ENCODE measurements at regions not wholly inside any gene's neighbourhood (a gene's known extent, or its start where the extent isn't known, plus 50 kb on each side); places are given as distances from the start of the nearest gene placed in this dataset.

DNA sequence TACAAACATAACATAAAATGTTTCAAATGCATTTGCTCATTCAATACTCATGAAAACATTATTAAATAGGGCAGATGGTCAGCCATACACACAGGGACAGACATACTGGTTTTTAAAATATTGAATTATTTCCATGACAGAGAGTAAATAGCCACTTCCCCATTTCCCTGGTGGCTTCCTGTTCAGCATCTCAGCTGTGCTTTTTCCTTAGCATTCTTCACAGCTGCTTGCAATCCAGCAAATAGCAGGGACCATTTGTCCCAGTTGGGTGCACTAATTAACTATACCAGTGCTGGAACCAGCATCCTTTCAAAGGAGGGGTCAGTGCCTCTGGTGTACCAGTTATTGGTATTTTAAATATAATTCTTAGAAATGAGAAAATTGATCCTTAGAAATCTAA is 964.7 kb downstream of the RAB28 start:
- no peaks in the 10 kb centered on the region for H3K36me3 ChIP-seq
- no peak overlapping the region for H3K4me3 ChIP-seq
- H3K27me3 ChIP-seq = no peaks in the 10 kb centered on the region
- DNase-seq (no peak), ATAC-seq (no peak)
- H3K27ac ChIP-seq = no peak overlapping the region
- intact Hi-C loops (cut with DNase I) = no loop called here
- no peaks in the 10 kb centered on the region for H3K9me3 ChIP-seq
- H3K4me1 ChIP-seq = no peaks in the 10 kb centered on the region
- TF ChIP-seq, protein P1, sequence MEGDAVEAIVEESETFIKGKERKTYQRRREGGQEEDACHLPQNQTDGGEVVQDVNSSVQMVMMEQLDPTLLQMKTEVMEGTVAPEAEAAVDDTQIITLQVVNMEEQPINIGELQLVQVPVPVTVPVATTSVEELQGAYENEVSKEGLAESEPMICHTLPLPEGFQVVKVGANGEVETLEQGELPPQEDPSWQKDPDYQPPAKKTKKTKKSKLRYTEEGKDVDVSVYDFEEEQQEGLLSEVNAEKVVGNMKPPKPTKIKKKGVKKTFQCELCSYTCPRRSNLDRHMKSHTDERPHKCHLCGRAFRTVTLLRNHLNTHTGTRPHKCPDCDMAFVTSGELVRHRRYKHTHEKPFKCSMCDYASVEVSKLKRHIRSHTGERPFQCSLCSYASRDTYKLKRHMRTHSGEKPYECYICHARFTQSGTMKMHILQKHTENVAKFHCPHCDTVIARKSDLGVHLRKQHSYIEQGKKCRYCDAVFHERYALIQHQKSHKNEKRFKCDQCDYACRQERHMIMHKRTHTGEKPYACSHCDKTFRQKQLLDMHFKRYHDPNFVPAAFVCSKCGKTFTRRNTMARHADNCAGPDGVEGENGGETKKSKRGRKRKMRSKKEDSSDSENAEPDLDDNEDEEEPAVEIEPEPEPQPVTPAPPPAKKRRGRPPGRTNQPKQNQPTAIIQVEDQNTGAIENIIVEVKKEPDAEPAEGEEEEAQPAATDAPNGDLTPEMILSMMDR (IDR thresholded peaks at IDR 0.05) = no peak

- Histone ChIP-seq H3K4me3 (no peak overlapping the region), H3K4me1 (no peaks in the 10 kb centered on the region), H3K27ac (no peak overlapping the region), H3K36me3 (no peaks in the 10 kb centered on the region), H3K9me3 (no peaks in the 10 kb centered on the region), H3K27me3 (no peaks in the 10 kb centered on the region)
- ATAC-seq (no peak), DNase-seq (no peak)
- intact Hi-C loops (cut with DNase I) = no loop called here
- TF ChIP-seq, protein P1 (IDR thresholded peaks at IDR 0.05) = no peak
These were observed 976.2 kb downstream of the RAB28 start for GRCh38 chr4:12507868-12508481.

- Histone ChIP-seq H3K36me3 (no peaks in the 10 kb centered on the region), H3K27me3 (no peaks in the 10 kb centered on the region), H3K9me3 (no peaks in the 10 kb centered on the region), H3K4me3 (no peak overlapping the region), H3K27ac (no peak overlapping the region), H3K4me1 (no peaks in the 10 kb centered on the region)
- DNase-seq (no peak), ATAC-seq (no peak)
- TF ChIP-seq, protein P1 (IDR thresholded peaks at IDR 0.05) = no peak
- intact Hi-C loops (cut with DNase I) = no loop called here
These were observed 983.7 kb downstream of the RAB28 start for GRCh38 chr4:12500409-12500808.

DNA sequence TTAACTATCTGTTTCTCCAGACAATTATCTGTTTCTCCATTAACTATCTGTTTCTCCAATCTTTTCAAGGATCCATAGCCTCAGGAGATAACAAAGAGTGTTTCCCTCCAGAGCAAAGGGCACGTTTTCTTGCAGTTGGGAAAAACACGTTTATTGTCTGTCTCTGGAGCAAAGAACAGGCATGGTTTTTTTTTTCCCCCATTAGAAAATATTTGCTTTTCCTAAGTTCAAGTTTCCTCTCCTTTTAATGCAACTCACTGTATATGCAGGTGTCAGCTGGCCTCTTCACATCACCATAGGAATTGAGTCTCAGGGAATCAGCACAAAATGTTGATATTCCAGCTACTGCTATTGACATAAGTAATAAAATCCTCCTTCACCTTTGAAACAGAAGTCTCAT is 984.4 kb downstream of the RAB28 start:
- H3K27me3 ChIP-seq = no peaks in the 10 kb centered on the region
- H3K4me3 ChIP-seq = no peak overlapping the region
- no peak for ATAC-seq

GRCh38 chr4:12495211-12495610 is 988.9 kb downstream of the RAB28 start:
- H3K36me3 ChIP-seq = no peaks in the 10 kb centered on the region
- no peaks in the 10 kb centered on the region for H3K4me1 ChIP-seq
- no peak overlapping the region for H3K4me3 ChIP-seq
- no peak for DNase-seq
- intact Hi-C loops (cut with DNase I) = no loop called here
- H3K27ac ChIP-seq = no peak overlapping the region
- no peaks in the 10 kb centered on the region for H3K9me3 ChIP-seq
- TF ChIP-seq, protein P1 (IDR thresholded peaks at IDR 0.05) = no peak
- ATAC-seq = no peak
- H3K27me3 ChIP-seq = no peaks in the 10 kb centered on the region

More for the DNA sequence above, 984.4 kb downstream of the RAB28 start:
- Histone ChIP-seq H3K9me3 (no peaks in the 10 kb centered on the region), H3K27ac (no peak overlapping the region), H3K4me1 (no peaks in the 10 kb centered on the region), H3K36me3 (no peaks in the 10 kb centered on the region)
- no peak for DNase-seq
- TF ChIP-seq, protein P1 (IDR thresholded peaks at IDR 0.05) = no peak
- intact Hi-C loops (cut with DNase I) = no loop called here

Measured in upper lobe of right lung (tissue), 1 donor.